Loucy (cell line): ENCODE measurements at regions not wholly inside any gene's neighbourhood (a gene's known extent, or its start where the extent isn't known, plus 50 kb on each side); places are given as distances from the start of the nearest gene placed in this dataset.

Experiments
- H2AFZ ChIP-seq: fragments of 200-600 bp; sonication (generic); 2 replicates; pipeline ENCODE4 v1.6.0; 2016; ENCODE audit warnings: antibody characterized with exemption, mild to moderate bottlenecking, low read length, moderate library complexity
- H3F3A ChIP-seq: fragments of 200-600 bp; 2 replicates; pipeline ENCODE4 v1.6.0; 2016; ENCODE audit warnings: antibody characterized with exemption, low read depth, mild to moderate bottlenecking
- H3K27me3 ChIP-seq: fragments of 200-600 bp; sonication (generic); 2 replicates; pipeline ENCODE4 v1.6.1; 2014; ENCODE audit warnings: low read length, mild to moderate bottlenecking; ENCODE audit not compliant: insufficient read depth, poor library complexity, severe bottlenecking
- H3K36me3 ChIP-seq: fragments of 200-600 bp; sonication (generic); 2 replicates; pipeline ENCODE4 v1.6.1; 2016; ENCODE audit warnings: low read length; ENCODE audit not compliant: insufficient read depth
- H3K4me1 ChIP-seq: fragments of 200-600 bp; sonication (generic); 2 replicates; pipeline ENCODE4 v1.5.1; 2014; ENCODE audit warnings: low read length, mild to moderate bottlenecking; ENCODE audit not compliant: insufficient read depth, poor library complexity, severe bottlenecking
- H3K4me2 ChIP-seq: fragments of 200-600 bp; sonication (generic); 2 replicates; pipeline ENCODE4 v1.6.0; 2014; ENCODE audit warnings: antibody characterized with exemption, low read length, low read depth, mild to moderate bottlenecking; ENCODE audit not compliant: poor library complexity, severe bottlenecking
- H3K4me3 ChIP-seq: fragments of 200-600 bp; sonication (generic); 2 replicates; pipeline ENCODE4 v1.5.1; 2014; ENCODE audit warnings: low read length, mild to moderate bottlenecking, mixed read lengths; ENCODE audit not compliant: poor library complexity, severe bottlenecking
- H3K79me2 ChIP-seq: fragments of 200-600 bp; sonication (generic); 2 replicates; pipeline ENCODE4 v1.6.1; 2014; ENCODE audit warnings: low read length; ENCODE audit not compliant: insufficient read depth
- H3K9ac ChIP-seq: fragments of 200-600 bp; sonication (generic); 2 replicates; pipeline ENCODE4 v1.6.0; 2014; ENCODE audit warnings: mild to moderate bottlenecking, low read depth, low read length, moderate library complexity; ENCODE audit not compliant: poor library complexity, severe bottlenecking
- H3K9me2 ChIP-seq: fragments of 200-600 bp; sonication (generic); replicated peaks from 2 replicates; pipeline ENCODE4 v1.6.1; 2016; ENCODE audit warnings: low read depth, low read length, mixed read lengths
- H3K9me3 ChIP-seq: fragments of 200-600 bp; sonication (generic); 2 replicates; pipeline ENCODE4 v1.6.1; 2014; ENCODE audit warnings: mild to moderate bottlenecking, antibody characterized with exemption, low read length, low read depth; ENCODE audit not compliant: insufficient read depth
- H4K20me1 ChIP-seq: fragments of 200-600 bp; sonication (generic); 2 replicates; pipeline ENCODE4 v1.6.0; 2014; ENCODE audit warnings: antibody characterized with exemption, low read length, mild to moderate bottlenecking; ENCODE audit not compliant: insufficient read depth, poor library complexity, severe bottlenecking
- EZH2phosphoT487 ChIP-seq: fragments of 200-600 bp; IDR thresholded peaks from 2 replicates; pipeline ENCODE4 v1.6.1; 2018; ENCODE audit warnings: antibody characterized with exemption, mild to moderate bottlenecking, moderate library complexity, borderline replicate concordance
- TF ChIP-seq, protein P1 (sequence below): fragments of 200-600 bp; sonication (generic); conservative IDR thresholded peaks from 2 replicates; pipeline ENCODE4 v1.5.1; 2014; ENCODE audit warnings: mild to moderate bottlenecking, antibody characterized with exemption, low read length

DNA sequence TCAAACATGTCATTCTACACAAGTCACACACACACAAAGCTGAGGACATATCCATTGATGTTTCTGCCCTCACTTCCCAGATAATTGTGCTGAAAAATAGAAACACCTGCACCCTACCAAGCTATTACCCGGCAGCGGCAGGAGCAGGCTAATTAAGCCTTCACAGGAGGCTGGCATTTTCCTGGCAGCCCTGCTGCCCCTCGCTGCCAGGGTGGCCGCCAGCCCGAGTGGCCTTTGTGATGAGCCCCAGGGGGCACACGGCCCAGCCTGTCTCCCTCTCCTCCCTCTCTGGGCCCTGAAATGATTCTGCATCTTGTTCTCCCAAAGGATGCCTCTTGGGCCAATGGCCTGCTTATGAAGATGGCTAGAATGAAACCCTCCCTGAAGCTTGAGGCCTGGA is 76.2 kb upstream of the TP53I11 start:
- no peaks in the 10 kb centered on the region for H3K79me2 ChIP-seq
- H3K27me3 ChIP-seq: no peaks in the 10 kb centered on the region
- no peak for TF ChIP-seq EZH2phosphoT487
- TF ChIP-seq, protein P1, sequence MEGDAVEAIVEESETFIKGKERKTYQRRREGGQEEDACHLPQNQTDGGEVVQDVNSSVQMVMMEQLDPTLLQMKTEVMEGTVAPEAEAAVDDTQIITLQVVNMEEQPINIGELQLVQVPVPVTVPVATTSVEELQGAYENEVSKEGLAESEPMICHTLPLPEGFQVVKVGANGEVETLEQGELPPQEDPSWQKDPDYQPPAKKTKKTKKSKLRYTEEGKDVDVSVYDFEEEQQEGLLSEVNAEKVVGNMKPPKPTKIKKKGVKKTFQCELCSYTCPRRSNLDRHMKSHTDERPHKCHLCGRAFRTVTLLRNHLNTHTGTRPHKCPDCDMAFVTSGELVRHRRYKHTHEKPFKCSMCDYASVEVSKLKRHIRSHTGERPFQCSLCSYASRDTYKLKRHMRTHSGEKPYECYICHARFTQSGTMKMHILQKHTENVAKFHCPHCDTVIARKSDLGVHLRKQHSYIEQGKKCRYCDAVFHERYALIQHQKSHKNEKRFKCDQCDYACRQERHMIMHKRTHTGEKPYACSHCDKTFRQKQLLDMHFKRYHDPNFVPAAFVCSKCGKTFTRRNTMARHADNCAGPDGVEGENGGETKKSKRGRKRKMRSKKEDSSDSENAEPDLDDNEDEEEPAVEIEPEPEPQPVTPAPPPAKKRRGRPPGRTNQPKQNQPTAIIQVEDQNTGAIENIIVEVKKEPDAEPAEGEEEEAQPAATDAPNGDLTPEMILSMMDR: no peak
- no peak overlapping the region for H3K4me2 ChIP-seq
- H3K4me3 ChIP-seq: no peak overlapping the region
- no peaks in the 10 kb centered on the region for H3K9me3 ChIP-seq
- H4K20me1 ChIP-seq: no peaks in the 10 kb centered on the region
- H3K9me2 ChIP-seq: no peaks in the 10 kb centered on the region
- no peaks in the 10 kb centered on the region for H3F3A ChIP-seq
- H3K9ac ChIP-seq: no peak overlapping the region
- no peak overlapping the region for H2AFZ ChIP-seq
- no peaks in the 10 kb centered on the region for H3K36me3 ChIP-seq
- H3K4me1 ChIP-seq: peaks cover 25% of the 10 kb centered on the region

DNA sequence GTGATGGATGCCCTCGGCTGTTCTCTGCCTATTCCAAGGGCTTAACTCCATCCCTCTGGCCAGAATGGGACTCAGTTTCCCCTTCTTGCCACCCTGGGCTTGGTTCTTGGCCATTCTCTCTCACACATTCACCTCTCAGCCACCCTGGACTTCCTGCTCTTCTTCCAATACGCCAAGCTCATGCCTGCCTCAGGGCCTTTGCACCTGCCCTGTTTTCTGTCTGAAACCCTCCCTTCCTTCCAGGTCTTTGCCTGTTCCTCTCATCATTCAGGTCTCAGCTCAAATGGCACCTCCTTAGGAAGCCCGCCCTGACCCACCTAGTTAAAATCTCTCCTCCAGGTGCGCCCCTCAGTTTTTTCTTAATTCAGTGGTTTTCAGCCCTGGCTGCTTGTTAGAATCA is 76.6 kb upstream of the TP53I11 start:
- Histone ChIP-seq H3K9ac (no peak overlapping the region), H3K4me1 (peaks cover 22% of the 10 kb centered on the region)

DNA sequence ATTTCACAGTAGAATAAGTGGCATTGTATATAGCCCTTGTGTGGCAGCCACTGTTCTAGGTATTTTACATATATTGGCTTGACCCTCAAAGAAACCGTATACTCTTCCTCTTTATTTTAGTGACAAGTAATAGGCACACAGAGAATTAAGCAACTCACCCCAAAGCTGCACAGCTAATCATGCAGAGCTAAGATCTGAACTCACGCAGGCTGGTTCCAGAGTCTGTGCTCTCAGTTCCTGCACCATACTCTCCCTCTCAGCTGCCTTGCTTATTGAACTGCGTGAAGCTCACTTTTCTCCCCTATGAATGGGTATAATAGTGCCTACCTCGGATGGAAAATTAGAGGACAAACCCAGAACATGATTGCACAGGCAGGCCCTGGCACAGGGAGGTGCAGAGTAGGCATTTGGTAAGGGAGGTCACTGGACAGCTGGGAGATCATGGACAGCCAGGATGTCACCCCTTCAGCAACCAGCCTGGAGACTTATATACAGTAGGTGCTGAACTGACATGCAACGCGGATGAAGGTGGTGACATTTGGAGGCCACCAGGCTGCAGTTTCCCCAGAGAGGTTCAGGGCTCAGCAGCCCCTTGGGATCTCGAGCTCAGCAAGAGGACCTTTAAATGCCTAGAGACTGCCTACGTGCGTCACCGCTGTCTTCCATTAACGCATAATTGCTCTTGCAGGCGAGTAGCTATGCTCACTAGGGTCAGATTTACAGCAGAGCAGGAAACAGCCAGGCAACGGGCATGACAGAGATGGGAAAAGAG is 78.4 kb upstream of the TP53I11 start:
- TF ChIP-seq, protein P1: no peak
- TF ChIP-seq EZH2phosphoT487: no peak
- Histone ChIP-seq H3F3A (no peaks in the 10 kb centered on the region), H3K79me2 (no peaks in the 10 kb centered on the region), H3K4me2 (no peak overlapping the region), H3K36me3 (no peaks in the 10 kb centered on the region), H3K27me3 (no peaks in the 10 kb centered on the region), H4K20me1 (no peaks in the 10 kb centered on the region), H3K4me3 (no peak overlapping the region), H3K9ac (no peak overlapping the region), H3K9me3 (no peaks in the 10 kb centered on the region), H3K4me1 (peaks cover 16% of the 10 kb centered on the region), H3K9me2 (no peaks in the 10 kb centered on the region), H2AFZ (no peak overlapping the region)

More for the DNA sequence above, 76.6 kb upstream of the TP53I11 start:
- Histone ChIP-seq H3K4me2 (no peak overlapping the region), H3K36me3 (no peaks in the 10 kb centered on the region), H3K79me2 (no peaks in the 10 kb centered on the region), H2AFZ (no peak overlapping the region), H3K9me2 (no peaks in the 10 kb centered on the region), H3K9me3 (no peaks in the 10 kb centered on the region), H3K27me3 (no peaks in the 10 kb centered on the region), H3K4me3 (no peak overlapping the region), H4K20me1 (no peaks in the 10 kb centered on the region), H3F3A (no peaks in the 10 kb centered on the region)
- no peak for TF ChIP-seq EZH2phosphoT487
- TF ChIP-seq, protein P1: no peak
